GM12878 (cell line): ENCODE measurements at regions not wholly inside any gene's neighbourhood (a gene's known extent, or its start where the extent isn't known, plus 50 kb on each side); places are given as distances from the start of the nearest gene placed in this dataset.

Experiments
- ATAC-seq: fragments of 200-7000 bp; cut with Tn5 transposase; 3 replicates; pipeline ENCODE4 v1.9.1; 2020; ENCODE audit warnings: mild to moderate bottlenecking, moderate library complexity
- BruUV-seq: library from RNA; stranded (reverse); fragments of 400-500 nt; replicated peaks from 2 replicates; lab custom pipeline; 2021; lab: Mats Ljungman, UMichigan
- CTCF ChIA-PET: fragments of 300-600 bp; sonication (Branson Sonifier 250); formaldehyde crosslinking; extraction: SDS; loops from one replicate; lab custom pipeline; 2021; ENCODE audit warnings: inconsistent platforms; lab: Yijun Ruan, JAX
- POLR2A ChIA-PET: fragments of 350-600 bp; formaldehyde crosslinking; extraction: SDS; loops from one replicate; lab custom pipeline; 2021; ENCODE audit warnings: inconsistent platforms; lab: Charles Lee
- RAD21 ChIA-PET: fragments of 300-600 bp; sonication (Branson Sonifier 250); formaldehyde crosslinking; loops from one replicate; lab custom pipeline; 2023; ENCODE audit warnings: antibody characterized with exemption; ENCODE audit not compliant: unreplicated experiment; lab: Charles Lee
- SMC1A ChIA-PET: fragments of 300-600 bp; sonication (Branson Sonifier 250); formaldehyde crosslinking; loops from one replicate; lab custom pipeline; 2023; ENCODE audit not compliant: unreplicated experiment, uncharacterized antibody; lab: Charles Lee
- DNase-seq: peaks from one replicate; pipeline ENCODE4 v3.0.0-alpha.2; 2011; ENCODE audit warnings: low read depth, low spot score
- FAIRE-seq: peaks from 3 replicates; lab custom pipeline; 2011; peaks lifted over from hg19 to GRCh38; lab: Jason Lieb, UNC
- H2AFZ ChIP-seq: 2 replicates; pipeline ENCODE4 v1.6.0; 2011; ENCODE audit warnings: low read depth, low read length, control low read depth; ENCODE audit not compliant: control insufficient read depth
- H3K27ac ChIP-seq: 2 replicates; pipeline ENCODE4 v1.5.1; 2011; ENCODE audit warnings: control low read depth; ENCODE audit not compliant: control insufficient read depth, insufficient read depth
- H3K27me3 ChIP-seq, 2 experiments: replicated peaks in 1 of 2; 2 replicates each; pipeline versions ENCODE4 v1.6.0 to v1.6.1; 2011; ENCODE audit warnings: low read length in 1 of 2; ENCODE audit not compliant: control insufficient read depth in 2 of 2, insufficient read depth in 2 of 2
- H3K36me3 ChIP-seq, 2 experiments: 2 replicates each; pipeline ENCODE4 v1.5.1; 2011; ENCODE audit warnings: low read length in 1 of 2; ENCODE audit not compliant: control insufficient read depth in 2 of 2, insufficient read depth in 2 of 2
- H3K4me1 ChIP-seq: 2 replicates; pipeline ENCODE4 v1.6.1; 2011; ENCODE audit warnings: mild to moderate bottlenecking, low read length, moderate library complexity, mixed read lengths; ENCODE audit not compliant: control insufficient read depth, insufficient read depth
- H3K4me2 ChIP-seq: 2 replicates; pipeline ENCODE4 v1.6.0; 2011; ENCODE audit warnings: control low read depth; ENCODE audit not compliant: control insufficient read depth, insufficient read depth
- H3K4me3 ChIP-seq: fragments of 200-600 bp; sonication (generic); 2 replicates; pipeline ENCODE4 v1.5.1; 2016
- H3K79me2 ChIP-seq: 2 replicates; pipeline ENCODE4 v1.6.0; 2011; ENCODE audit warnings: low read length; ENCODE audit not compliant: control insufficient read depth, insufficient read depth
- H3K9ac ChIP-seq: 2 replicates; pipeline ENCODE4 v1.8.0; 2011; ENCODE audit warnings: low read length, control low read depth, mixed read lengths; ENCODE audit not compliant: control insufficient read depth, insufficient read depth
- H3K9me3 ChIP-seq: replicated peaks from 3 replicates; pipeline ENCODE4 v1.5.1; 2011; ENCODE audit warnings: mild to moderate bottlenecking, low read length; ENCODE audit not compliant: control insufficient read depth, insufficient read depth
- H4K20me1 ChIP-seq: 2 replicates; pipeline ENCODE4 v1.6.0; 2011; ENCODE audit not compliant: control insufficient read depth, insufficient read depth
- CBX3 ChIP-seq: fragments of 200-600 bp; sonication (generic); IDR thresholded peaks from 2 replicates; pipeline ENCODE4 v1.6.1; 2016; ENCODE audit warnings: low read depth, borderline replicate concordance
- FOXM1 ChIP-seq: IDR thresholded peaks from 2 replicates; pipeline ENCODE4 v1.6.1; 2012; ENCODE audit warnings: low read depth, mild to moderate bottlenecking, inconsistent platforms, low read length, moderate library complexity
- HSF1 ChIP-seq: fragments of 150-350 bp; IDR thresholded peaks from 2 replicates; pipeline ENCODE4 v1.6.1; 2014; ENCODE audit warnings: mild to moderate bottlenecking, low read depth, low read length
- IKZF2 ChIP-seq, 2 experiments: fragments of 450-650 bp; IDR thresholded peaks; 2 replicates each; pipeline ENCODE4 v1.6.1; 2017; ENCODE audit warnings: mild to moderate bottlenecking in 2 of 2, moderate library complexity in 2 of 2
- PAX5 ChIP-seq: IDR thresholded peaks from 2 replicates; pipeline ENCODE4 v1.6.1; 2011; ENCODE audit warnings: low read depth, low read length, borderline replicate concordance
- RBBP5 ChIP-seq: fragments of 200-600 bp; sonication (generic); conservative IDR thresholded peaks from 2 replicates; pipeline ENCODE4 v1.6.1; 2016
- SUZ12 ChIP-seq: fragments of 200-600 bp; sonication (generic); IDR thresholded peaks from one replicate; pipeline ENCODE4 v1.6.1; 2018; ENCODE audit warnings: antibody characterized with exemption, mild to moderate bottlenecking; ENCODE audit not compliant: unreplicated experiment
- TARDBP ChIP-seq: IDR thresholded peaks from 2 replicates; pipeline ENCODE4 v1.6.1; 2016; ENCODE audit warnings: borderline replicate concordance
- TCF7 ChIP-seq: IDR thresholded peaks from 2 replicates; pipeline ENCODE4 v1.6.1; 2014; ENCODE audit warnings: antibody characterized with exemption, borderline replicate concordance
- ZBTB11 ChIP-seq: fragments of 450-650 bp; formaldehyde crosslinking; IDR thresholded peaks from 2 replicates; pipeline ENCODE4 v1.5.0; 2022; ENCODE audit warnings: mild to moderate bottlenecking, missing genetic modification characterization
- WGBS: methylation state at CpG from one replicate; pipeline ENCODE4 v1.1.6; 2016; ENCODE audit warnings: low lambda C conversion rate; ENCODE audit not compliant: insufficient replicate concordance, insufficient coverage; ENCODE audit errors: missing lambda C conversion rate; 5-methylcytosine and 5-hydroxymethylcytosine counted together
- in situ Hi-C: fragments of 300-500 bp; cut with MboI; formaldehyde crosslinking; loops from 9 replicates; pipeline ENCODE4 v1.14.3; 2018; ENCODE audit warnings: mixed read lengths
- intact Hi-C: fragments of 100-400 bp; cut with micrococcal nuclease; formaldehyde crosslinking; loops from one replicate; pipeline ENCODE4 v1.14.2; 2022; ENCODE audit not compliant: unreplicated experiment

GRCh38 chr6:4575714-4576113 is 200.5 kb upstream of the CDYL start:
- CTCF ChIA-PET, result no interaction called here
- H3K9ac ChIP-seq, result no peak overlapping the region
- H4K20me1 ChIP-seq, result no peaks in the 10 kb centered on the region
- no TSS peak for BruUV-seq
- FAIRE-seq (no peak), DNase-seq (no peak), ATAC-seq (no peak)
- no peak overlapping the region for H3K4me2 ChIP-seq
- H3K4me1 ChIP-seq, result no peaks in the 10 kb centered on the region
- intact Hi-C loops, result no loop called here
- WGBS, result 21% methylated on average over 5 of the region's 5 CpGs
- TF ChIP-seq HSF1, result no peak
- no peak for TF ChIP-seq FOXM1
- TF ChIP-seq TCF7, result no peak
- TF ChIP-seq IKZF2 (IDR thresholded peaks at IDR 0.05), result no peak
- TF ChIP-seq ZBTB11, result no peak
- no peak for TF ChIP-seq PAX5
- TF ChIP-seq RBBP5, result no peak
- no peak for TF ChIP-seq TARDBP
- TF ChIP-seq CBX3, result no peak
- no peak for TF ChIP-seq SUZ12
- TF ChIP-seq, all 136 proteins: peak for 0
- H3K4me3 ChIP-seq, result no peak overlapping the region
- H3K27me3 ChIP-seq, result no peaks in the 10 kb centered on the region
- ChIA-PET RAD21 (no interaction called here), POLR2A (no interaction called here), SMC1A (no interaction called here)
- no peaks in the 10 kb centered on the region for H3K79me2 ChIP-seq
- no peak overlapping the region for H3K27ac ChIP-seq
- no peak overlapping the region for H2AFZ ChIP-seq
- no peaks in the 10 kb centered on the region for H3K36me3 ChIP-seq
- in situ Hi-C loops, result no loop called here
- H3K9me3 ChIP-seq, result no peaks in the 10 kb centered on the region; the same call in 1 of the 3 replicates
